ENCODE measurements at regions not wholly inside any gene's neighbourhood (a gene's known extent, or its start where the extent isn't known, plus 50 kb on each side); places are given as distances from the start of the nearest gene placed in this dataset.

GRCh38 chr6:74277777-74278186 lies 581.8 kb downstream of the CD109 start:
- no peak for TF ChIP-seq CTCF (IDR thresholded peaks at IDR 0.05)
- TF ChIP-seq POLR2A (IDR thresholded peaks at IDR 0.05), result no peak
